GM12865 (cell line): ENCODE measurements at regions not wholly inside any gene's neighbourhood (a gene's known extent, or its start where the extent isn't known, plus 50 kb on each side); places are given as distances from the start of the nearest gene placed in this dataset.
A peak's percentile ranks its signal among the peaks of the same experiment; 100 is the strongest.

ENCODE experiments used
- DNase-seq: peaks from one replicate; pipeline ENCODE4 v3.0.0; 2010; ENCODE audit warnings: low read depth
- H3K4me3 ChIP-seq: 2 replicates; pipeline ENCODE4 v1.5.1; 2011; ENCODE audit warnings: mild to moderate bottlenecking, low read depth, low read length, control low read depth
- TF ChIP-seq, protein P1 (sequence below): IDR thresholded peaks from 2 replicates; pipeline ENCODE4 v1.5.1; 2011; ENCODE audit warnings: low read length, control low read depth, low read depth, inconsistent platforms; ENCODE audit not compliant: insufficient read depth; ENCODE audit errors: missing control alignments

DNA sequence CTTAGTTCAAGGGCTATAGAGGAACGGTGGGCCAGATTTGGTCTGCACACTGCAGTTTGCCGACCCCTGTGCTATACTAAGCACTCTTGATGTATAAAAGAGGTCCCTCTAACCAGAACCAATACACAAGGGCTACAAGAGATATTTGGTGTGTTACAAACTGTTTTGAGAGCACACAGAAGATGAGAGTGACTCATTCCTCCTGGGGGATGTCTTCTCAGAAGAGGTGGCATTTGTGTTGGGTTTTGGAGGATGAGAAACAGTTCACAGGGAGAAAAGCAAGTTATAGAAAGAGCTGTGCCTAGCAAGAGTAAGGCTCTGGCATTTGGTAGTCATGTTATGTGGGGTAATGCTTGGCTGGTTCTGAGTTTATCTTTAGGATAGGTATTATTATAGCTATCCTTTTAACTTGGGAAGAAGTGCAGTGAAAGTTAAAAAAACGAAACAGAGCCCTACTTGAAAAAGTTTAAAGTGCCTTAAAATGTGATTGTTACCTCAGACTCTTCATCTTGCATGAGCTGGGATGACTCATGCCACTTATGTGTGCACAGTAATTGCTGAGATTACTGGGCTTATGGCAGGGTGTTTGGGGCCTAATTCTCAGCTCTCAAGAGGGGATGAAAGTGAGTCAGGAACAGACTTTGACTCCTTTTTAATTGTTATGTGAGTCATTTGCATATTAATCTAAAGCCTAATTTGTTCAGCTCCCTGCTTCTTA, 160.4 kb downstream of the KIF20B start:
- TF ChIP-seq, protein P1, sequence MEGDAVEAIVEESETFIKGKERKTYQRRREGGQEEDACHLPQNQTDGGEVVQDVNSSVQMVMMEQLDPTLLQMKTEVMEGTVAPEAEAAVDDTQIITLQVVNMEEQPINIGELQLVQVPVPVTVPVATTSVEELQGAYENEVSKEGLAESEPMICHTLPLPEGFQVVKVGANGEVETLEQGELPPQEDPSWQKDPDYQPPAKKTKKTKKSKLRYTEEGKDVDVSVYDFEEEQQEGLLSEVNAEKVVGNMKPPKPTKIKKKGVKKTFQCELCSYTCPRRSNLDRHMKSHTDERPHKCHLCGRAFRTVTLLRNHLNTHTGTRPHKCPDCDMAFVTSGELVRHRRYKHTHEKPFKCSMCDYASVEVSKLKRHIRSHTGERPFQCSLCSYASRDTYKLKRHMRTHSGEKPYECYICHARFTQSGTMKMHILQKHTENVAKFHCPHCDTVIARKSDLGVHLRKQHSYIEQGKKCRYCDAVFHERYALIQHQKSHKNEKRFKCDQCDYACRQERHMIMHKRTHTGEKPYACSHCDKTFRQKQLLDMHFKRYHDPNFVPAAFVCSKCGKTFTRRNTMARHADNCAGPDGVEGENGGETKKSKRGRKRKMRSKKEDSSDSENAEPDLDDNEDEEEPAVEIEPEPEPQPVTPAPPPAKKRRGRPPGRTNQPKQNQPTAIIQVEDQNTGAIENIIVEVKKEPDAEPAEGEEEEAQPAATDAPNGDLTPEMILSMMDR = no peak
- H3K4me3 ChIP-seq = no peak overlapping the region
- peak; percentile 27 for DNase-seq

DNA sequence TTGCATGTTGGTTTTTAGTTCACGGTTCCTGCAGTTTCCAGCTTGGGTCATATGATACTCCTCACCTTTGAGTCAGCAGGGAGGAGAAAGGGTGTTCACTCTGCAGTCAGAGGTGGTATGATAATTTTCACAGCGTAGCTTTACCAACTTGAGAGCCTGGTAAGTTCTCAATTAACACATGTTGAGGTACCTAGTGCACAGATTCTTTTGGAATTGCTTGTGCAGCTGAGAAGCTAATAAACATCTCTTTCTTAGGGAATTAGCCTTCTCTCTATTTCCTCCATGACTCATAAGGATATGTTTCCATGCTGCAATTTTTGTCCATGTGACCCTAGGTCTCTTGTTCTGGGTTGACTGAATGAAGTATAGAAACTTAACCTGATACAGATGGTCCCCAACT, 166.6 kb downstream of the KIF20B start:
- H3K4me3 ChIP-seq = no peak overlapping the region
- DNase-seq = no peak
- TF ChIP-seq, protein P1 = no peak

DNA sequence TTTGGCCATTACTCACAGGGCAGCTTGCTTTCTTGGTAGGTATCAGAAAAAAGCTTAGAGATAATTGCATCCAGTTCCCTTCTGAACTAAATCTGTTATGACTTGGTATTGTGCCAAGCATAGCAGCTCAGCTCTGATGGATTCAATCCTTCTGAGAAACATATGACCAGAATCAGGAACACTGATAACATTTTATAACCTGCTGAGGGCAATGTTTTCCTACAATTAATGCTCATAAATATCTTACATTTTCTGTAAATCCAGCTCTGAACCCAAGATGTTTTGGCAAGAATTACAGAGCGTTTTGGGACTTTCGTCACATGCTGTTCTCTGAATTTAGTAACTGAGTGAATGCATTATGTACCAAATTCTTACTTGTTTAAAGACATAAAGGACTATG, 167.8 kb downstream of the KIF20B start:
- no peak overlapping the region for H3K4me3 ChIP-seq
- TF ChIP-seq, protein P1 = no peak
- DNase-seq = no peak

DNA sequence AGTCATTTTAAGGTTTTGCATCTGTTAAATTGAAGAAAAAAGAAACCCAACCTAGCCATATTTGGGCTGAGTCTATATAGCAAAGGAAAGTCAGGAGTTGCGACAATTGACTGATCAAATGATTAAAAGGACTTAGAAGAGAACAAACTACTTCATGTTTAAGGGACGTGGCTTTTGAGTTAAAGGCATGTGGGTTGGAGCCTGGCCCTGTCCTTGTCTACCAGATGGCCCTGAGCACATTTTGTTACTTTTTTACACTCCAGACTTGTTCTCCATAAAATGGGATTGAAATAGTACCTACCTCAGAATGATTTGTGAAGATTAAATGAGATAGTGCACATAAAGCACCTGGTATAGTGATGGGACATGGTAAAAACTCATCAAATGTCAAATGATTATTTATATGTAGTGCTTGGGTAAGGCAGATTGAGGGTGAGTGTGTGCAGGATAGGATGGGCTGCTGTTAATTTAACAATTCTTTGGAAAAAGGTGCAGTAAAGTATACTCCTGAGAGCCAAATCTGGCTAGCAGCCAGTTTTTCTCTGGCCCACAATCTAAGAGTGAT, 168.3 kb downstream of the KIF20B start:
- DNase-seq = no peak
- TF ChIP-seq, protein P1 = no peak
- H3K4me3 ChIP-seq = no peak overlapping the region

DNA sequence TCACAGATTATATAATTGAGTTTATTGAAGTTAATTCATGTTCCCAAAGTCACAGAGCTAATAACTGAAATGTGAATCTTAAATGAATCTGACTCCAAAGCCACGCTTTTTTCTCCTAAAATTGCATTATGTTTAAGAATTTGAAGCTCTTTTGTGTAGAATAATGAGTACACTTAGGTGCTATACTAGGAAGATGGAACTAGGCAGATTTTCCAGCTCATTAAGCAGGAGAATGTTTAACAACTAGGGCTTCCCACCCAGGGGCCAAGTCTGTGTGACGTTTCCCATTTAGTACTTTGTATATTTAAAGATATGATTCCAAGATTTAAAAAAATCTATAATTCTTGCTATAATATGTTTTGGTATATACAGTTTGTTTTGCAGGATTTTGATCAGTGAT, 169.5 kb downstream of the KIF20B start:
- no peak overlapping the region for H3K4me3 ChIP-seq
- no peak for DNase-seq
- TF ChIP-seq, protein P1 = no peak

DNA sequence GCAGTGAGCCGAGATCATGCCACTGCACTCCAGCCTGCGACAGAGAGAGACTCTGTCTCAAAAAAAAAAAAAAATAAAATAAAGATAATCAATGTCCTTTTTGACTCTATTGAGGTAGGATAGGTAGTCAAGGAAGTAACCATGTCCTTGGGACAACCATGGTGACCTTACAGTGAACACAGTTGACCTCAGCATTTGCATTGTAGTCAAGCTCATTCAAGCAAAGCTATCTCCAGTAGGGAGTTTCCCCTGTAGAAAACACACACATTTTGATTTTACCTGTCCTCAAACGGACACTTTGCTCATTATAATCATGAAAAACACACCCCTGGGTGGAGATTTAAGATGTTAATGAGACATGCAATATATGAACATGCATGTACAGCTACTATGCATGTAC, 171.7 kb downstream of the KIF20B start:
- DNase-seq = peak; percentile 43
- TF ChIP-seq, protein P1 = no peak
- H3K4me3 ChIP-seq = no peak overlapping the region

DNA sequence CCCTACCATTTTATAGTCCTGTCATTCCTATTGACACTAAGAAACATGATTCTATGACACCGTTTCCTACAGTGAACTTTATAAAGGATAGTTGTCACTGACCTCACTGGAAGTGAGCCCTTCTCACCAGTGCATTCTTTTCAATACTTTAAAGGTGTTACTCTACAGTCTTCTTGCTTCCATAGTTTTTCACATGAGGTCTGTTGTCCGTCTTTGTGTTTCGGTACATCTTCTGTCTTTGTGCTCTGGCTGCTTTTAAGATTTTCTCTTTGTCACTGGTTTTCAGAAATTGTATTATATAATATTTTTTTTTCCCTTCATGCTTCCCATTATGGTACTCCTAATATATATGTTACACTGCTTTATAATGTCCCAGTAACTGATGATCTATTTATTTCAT, 174.2 kb downstream of the KIF20B start:
- H3K4me3 ChIP-seq = no peak overlapping the region
- TF ChIP-seq, protein P1 = no peak
- no peak for DNase-seq
